ENCODE measurements at regions not wholly inside any gene's neighbourhood (a gene's known extent, or its start where the extent isn't known, plus 50 kb on each side); places are given as distances from the start of the nearest gene placed in this dataset.

- no peak overlapping the region for H3K4me3 ChIP-seq (ENCODE audit: low read depth, low read length)
- TF ChIP-seq MYC (IDR thresholded peaks at IDR 0.05; ENCODE audit: low read depth, low read length): no peak
- no peak for TF ChIP-seq POLR2A (IDR thresholded peaks at IDR 0.05; ENCODE audit: extremely low read depth, insufficient read length)
- TF ChIP-seq, protein P1, sequence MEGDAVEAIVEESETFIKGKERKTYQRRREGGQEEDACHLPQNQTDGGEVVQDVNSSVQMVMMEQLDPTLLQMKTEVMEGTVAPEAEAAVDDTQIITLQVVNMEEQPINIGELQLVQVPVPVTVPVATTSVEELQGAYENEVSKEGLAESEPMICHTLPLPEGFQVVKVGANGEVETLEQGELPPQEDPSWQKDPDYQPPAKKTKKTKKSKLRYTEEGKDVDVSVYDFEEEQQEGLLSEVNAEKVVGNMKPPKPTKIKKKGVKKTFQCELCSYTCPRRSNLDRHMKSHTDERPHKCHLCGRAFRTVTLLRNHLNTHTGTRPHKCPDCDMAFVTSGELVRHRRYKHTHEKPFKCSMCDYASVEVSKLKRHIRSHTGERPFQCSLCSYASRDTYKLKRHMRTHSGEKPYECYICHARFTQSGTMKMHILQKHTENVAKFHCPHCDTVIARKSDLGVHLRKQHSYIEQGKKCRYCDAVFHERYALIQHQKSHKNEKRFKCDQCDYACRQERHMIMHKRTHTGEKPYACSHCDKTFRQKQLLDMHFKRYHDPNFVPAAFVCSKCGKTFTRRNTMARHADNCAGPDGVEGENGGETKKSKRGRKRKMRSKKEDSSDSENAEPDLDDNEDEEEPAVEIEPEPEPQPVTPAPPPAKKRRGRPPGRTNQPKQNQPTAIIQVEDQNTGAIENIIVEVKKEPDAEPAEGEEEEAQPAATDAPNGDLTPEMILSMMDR (IDR thresholded peaks at IDR 0.05; ENCODE audit: low read depth, low read length): no peak
- no peak for TF ChIP-seq MAX (IDR thresholded peaks at IDR 0.05; ENCODE audit: low read depth, low read length)
- no peak for DNase-seq (ENCODE audit: low read depth)
These were observed 116.8 kb upstream of the IL12B start for GRCh38 chr5:159447116-159447515.

DNA sequence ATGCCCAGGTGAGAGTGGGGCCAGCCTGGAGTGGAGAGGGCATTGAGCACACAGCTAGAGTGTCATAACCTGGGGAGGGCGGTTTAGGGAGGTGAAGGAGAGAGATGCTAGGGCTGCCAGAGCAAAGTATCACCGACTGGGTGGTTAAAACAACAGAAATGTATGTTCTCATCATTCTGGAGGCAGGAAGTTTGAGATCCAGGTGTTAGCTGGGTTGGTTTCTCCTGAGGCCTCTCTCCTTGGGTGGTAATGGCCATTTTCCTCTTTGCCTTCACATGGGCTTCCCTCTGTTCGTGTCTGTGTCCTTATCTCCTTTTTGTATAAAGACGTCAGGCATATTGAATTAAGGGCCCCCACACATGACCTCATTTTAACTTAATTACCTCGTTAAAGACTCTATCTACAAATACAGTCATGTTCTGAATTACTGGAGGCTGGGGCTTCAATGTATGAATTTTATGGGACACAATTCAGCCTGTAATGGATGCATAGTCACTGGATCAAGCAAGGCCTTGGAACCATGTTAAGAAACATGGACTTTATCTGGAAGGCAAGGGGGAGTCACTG lies 118.6 kb upstream of the IL12B start:
- TF ChIP-seq MYC (IDR thresholded peaks at IDR 0.05; ENCODE audit: low read depth, low read length) (no peak), MAX (IDR thresholded peaks at IDR 0.05; ENCODE audit: low read depth, low read length) (no peak), POLR2A (IDR thresholded peaks at IDR 0.05; ENCODE audit: extremely low read depth, insufficient read length) (no peak)
- TF ChIP-seq, protein P1 (IDR thresholded peaks at IDR 0.05; ENCODE audit: low read depth, low read length): no peak

GRCh38 chr5:159449925-159450324 lies 119.6 kb upstream of the IL12B start:
- no peak overlapping the region for H3K4me3 ChIP-seq (ENCODE audit: low read depth, low read length)
- DNase-seq (ENCODE audit: low read depth): no peak
- TF ChIP-seq, protein P1 (IDR thresholded peaks at IDR 0.05; ENCODE audit: low read depth, low read length): no peak
- TF ChIP-seq MYC (IDR thresholded peaks at IDR 0.05; ENCODE audit: low read depth, low read length): no peak
- TF ChIP-seq MAX (IDR thresholded peaks at IDR 0.05; ENCODE audit: low read depth, low read length): no peak
- TF ChIP-seq POLR2A (IDR thresholded peaks at IDR 0.05; ENCODE audit: extremely low read depth, insufficient read length): no peak

More for the DNA sequence above, 118.6 kb upstream of the IL12B start:
- H3K4me3 ChIP-seq (ENCODE audit: low read depth, low read length): no peak overlapping the region
- no peak for DNase-seq (ENCODE audit: low read depth)

DNA sequence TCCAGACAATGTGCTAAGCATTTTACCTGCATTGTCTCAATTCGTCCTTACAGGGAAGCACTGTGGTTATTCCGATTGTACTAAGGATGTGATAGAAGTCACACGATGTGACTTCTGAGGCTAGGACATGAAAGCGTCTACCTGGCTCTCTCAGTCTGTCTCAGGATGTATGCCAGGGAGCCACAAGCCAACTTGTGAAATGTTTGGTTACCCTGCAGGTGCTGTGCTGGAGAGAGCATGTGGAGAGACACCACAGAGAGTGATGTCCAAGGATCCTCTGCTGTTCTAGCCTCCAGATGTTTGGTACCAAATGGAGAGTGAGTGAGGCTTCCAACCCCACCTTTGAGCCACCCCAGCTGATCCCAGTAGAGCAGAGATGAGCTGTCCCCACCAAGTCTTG lies 120.1 kb upstream of the IL12B start:
- no peak for DNase-seq (ENCODE audit: low read depth)
- TF ChIP-seq MYC (IDR thresholded peaks at IDR 0.05; ENCODE audit: low read depth, low read length) (no peak), POLR2A (IDR thresholded peaks at IDR 0.05; ENCODE audit: extremely low read depth, insufficient read length) (no peak), MAX (IDR thresholded peaks at IDR 0.05; ENCODE audit: low read depth, low read length) (no peak)
- TF ChIP-seq, protein P1 (IDR thresholded peaks at IDR 0.05; ENCODE audit: low read depth, low read length): no peak
- H3K4me3 ChIP-seq (ENCODE audit: low read depth, low read length): no peak overlapping the region

GRCh38 chr5:159451197-159452052 lies 121.1 kb upstream of the IL12B start:
- no peak for DNase-seq (ENCODE audit: low read depth)
- H3K4me3 ChIP-seq (ENCODE audit: low read depth, low read length): no peak overlapping the region
- TF ChIP-seq POLR2A (IDR thresholded peaks at IDR 0.05; ENCODE audit: extremely low read depth, insufficient read length) (no peak), MAX (IDR thresholded peaks at IDR 0.05; ENCODE audit: low read depth, low read length) (no peak), MYC (IDR thresholded peaks at IDR 0.05; ENCODE audit: low read depth, low read length) (no peak)
- TF ChIP-seq, protein P1 (IDR thresholded peaks at IDR 0.05; ENCODE audit: low read depth, low read length): no peak
